NT2/D1 (cell line): ENCODE measurements at regions not wholly inside any gene's neighbourhood (a gene's known extent, or its start where the extent isn't known, plus 50 kb on each side); places are given as distances from the start of the nearest gene placed in this dataset.

Experiments
- SUZ12 ChIP-seq: IDR thresholded peaks from 2 replicates; pipeline ENCODE4 v1.6.1; 2011; ENCODE audit not compliant: insufficient read length, insufficient read depth; ENCODE audit errors: extremely low read depth
- YY1 ChIP-seq: IDR thresholded peaks from 2 replicates; pipeline ENCODE4 v1.6.1; 2011; ENCODE audit not compliant: insufficient read length, insufficient read depth
- ZNF274 ChIP-seq: IDR thresholded peaks from 2 replicates; pipeline ENCODE4 v1.6.1; 2011; ENCODE audit warnings: mild to moderate bottlenecking, low read depth, low read length

DNA sequence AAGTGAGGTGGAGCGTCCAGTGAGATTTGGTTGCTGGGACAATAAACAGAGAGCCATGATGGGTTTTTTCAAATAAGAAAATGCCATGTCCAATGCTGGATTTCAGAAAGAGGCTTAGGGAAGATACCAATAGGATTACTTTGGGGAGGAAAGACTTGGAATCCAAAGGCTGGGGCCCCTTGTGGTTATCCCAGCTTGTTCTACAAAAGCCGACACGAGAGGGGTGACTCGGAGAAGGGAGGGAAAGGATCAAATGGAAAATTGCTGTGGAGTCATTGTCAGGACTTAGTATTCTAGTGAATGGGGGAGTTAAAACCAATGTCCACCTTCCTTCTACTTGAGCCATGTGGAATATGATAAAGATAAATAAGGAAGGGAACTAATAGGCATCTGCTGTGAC, 305.5 kb downstream of the SOX9 start:
- TF ChIP-seq ZNF274, result no peak
- no peak for TF ChIP-seq SUZ12
- no peak for TF ChIP-seq YY1
